Activated CD4-positive, alpha-beta T cell treated with anti-CD3 and anti-CD28 coated beads, Interleukin-2, Interleukin-6, amounts not matched to agents 100 ng/mL and 50 ng/mL, durations not matched to agents 16 hours and 8 hours (primary cell): ENCODE measurements at regions not wholly inside any gene's neighbourhood (a gene's known extent, or its start where the extent isn't known, plus 50 kb on each side); places are given as distances from the start of the nearest gene placed in this dataset.

ENCODE experiments used
- DNase-seq: peaks from one replicate; pipeline ENCODE4 v3.0.0-alpha.2; 2020

DNA sequence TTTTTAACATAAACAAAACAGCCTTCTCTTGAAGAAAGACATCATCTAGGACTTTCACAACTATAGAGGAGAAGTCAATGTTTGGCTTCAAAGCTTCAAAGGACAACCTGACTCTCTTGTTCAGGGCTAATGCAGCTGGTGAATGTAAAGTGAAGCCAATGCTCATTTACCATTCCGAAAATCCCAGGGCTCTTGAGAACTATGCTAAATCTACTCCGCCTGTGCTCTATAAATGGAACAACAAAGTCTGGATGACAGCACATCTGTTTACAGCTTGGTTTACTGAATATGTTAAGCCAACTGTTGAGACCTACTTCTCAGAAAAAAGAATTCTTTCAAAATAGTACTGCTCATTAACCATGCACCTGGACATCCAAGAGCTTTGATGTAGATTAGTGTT is 259.8 kb upstream of the NR5A2 start:
- no peak for DNase-seq

DNA sequence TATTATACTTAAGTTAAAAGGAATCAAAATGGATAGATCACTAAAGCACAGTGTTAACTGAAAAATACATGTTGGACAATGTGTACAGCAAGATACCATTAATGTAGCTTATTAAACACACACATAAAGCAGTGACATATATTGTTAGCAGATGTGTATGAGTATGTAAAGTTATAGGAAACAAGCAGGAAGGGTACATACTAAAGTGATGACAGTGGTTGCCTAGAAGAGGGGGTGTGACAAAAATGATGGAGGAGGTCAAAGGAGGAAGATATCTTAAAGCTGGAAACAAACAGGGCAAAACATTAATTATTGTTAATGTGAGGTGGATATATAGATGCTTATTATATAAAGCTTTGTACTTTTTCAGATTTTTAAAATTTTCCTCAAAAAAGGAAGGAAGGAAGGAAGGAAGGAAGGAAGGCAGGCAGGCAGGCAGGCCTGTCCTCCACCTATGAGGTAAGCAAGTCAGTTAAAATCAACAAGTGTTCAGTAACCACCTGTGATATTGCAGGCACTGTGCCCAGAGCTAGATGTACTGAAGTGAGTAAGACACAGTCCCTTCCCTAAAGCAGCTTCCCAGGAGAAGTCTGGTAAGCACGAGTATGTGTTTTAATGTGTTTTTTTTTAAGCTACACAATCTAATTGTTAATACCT is 252.9 kb upstream of the NR5A2 start:
- DNase-seq: no peak

GRCh38 chr1:199776768-199777497 is 250.6 kb upstream of the NR5A2 start:
- DNase-seq: no peak

- DNase-seq: no peak
Observed at GRCh38 chr1:199778324-199778955, 249.1 kb upstream of the NR5A2 start.

DNA sequence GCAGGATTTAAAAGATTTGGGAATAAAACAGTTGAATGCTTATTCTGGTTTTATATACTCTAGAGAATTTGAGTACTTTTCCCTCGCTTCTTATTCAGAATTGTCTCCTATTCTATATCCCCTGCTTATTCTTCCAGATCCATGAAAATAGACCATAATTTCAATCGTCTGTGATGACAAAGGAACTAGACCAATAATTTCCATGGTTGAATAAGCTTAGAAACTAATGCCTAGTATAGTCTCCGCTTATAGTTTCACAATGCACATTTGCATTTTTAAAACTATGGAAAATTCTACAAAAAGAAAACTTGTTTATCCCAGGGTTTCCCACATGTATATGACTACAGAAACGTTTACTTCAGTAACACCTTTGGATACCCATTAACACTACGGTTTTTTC is 247.4 kb upstream of the NR5A2 start:
- DNase-seq: no peak

- no peak for DNase-seq
Observed at GRCh38 chr1:199780948-199781670, 246.4 kb upstream of the NR5A2 start.

DNA sequence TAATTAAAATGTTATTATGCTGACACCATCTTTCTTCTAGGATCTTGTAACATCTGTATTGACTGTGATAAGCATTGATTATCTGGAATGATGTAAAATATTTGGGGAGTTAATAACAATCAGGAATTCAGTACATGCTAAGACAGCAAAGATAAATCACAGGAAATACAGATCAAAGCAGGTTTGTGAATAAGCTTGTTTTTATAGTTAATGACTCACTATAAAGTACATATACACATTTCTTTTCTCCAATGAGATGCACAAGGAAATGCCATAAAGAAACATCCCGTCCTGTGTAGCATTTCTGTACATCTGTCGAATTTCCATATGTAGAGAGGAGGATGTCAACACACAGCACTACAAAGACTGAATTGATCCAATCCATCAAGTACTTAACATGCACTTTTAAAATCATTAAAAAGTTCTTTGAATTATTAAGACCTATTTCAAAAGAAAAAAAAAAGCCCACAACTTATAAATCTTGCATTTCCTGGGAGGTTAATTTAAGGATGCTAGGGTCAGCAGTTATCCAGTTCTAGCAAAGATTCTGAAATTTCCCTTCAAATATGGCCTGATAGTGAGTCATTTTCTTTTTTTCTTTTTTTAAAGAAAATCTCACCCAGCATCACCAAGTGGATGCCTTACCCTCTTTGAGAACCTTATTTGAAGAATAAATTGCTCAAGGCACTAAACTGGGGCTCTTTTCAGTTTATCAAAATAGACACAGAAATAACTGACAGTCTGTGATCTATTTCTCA is 243.2 kb upstream of the NR5A2 start:
- DNase-seq: no peak

- no peak for DNase-seq
Observed at GRCh38 chr1:199786695-199787094, 240.8 kb upstream of the NR5A2 start.

DNA sequence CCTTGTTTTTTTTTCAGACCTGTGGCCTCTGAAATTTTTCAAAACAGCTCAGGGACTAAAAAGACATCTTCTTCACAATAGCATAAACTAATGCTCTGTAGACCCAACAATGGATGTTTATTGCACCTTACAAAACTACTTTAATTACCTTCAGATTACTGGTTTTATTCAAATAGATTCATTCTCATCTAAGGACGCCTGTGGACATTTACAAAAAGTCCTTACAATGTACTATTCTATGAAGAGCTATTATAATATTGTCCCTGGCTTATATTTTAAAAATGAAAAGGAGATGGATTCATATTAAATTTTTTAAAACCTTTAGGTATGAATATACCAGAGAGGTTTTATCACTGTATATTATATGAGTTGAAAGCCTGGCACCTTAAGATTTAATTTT is 238.4 kb upstream of the NR5A2 start:
- no peak for DNase-seq

- no peak for DNase-seq
Observed at GRCh38 chr1:199791495-199791894, 236.0 kb upstream of the NR5A2 start.

- DNase-seq: no peak
Observed at GRCh38 chr1:199792874-199793273, 234.6 kb upstream of the NR5A2 start.

DNA sequence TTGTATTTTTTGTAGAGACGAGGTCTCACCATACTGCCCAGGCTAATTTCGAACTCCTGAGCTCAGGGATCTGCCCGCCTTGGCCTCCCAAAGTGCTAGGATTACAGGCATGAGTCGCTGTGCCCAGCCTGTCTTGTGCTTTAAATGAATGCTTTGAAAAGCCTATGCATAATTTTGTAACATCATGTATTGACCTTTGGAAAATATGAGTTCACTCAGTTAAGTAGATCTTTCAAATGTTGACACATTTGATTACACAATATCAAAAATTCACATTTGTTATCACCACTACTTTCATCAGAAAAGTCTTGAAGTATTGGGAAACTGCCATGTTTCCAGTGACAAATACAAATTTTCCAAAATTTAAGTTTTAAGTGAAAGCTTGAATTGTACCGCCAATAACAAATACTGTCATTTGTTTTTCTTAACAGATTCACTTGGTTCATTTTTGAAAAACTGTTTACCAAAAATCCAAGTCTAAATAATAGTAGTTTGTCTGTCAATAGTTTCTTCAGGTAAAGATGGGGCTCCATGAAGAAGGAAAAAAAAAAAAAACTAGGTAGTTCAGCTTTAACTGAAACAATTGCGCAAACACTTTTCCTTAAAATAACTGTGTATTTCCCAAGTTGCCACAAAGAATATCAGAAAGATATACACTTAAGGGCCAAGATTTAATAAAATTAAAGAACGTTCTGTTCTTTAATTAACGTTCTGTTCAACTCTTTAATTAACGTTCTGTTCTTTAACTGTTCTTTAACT is 233.2 kb upstream of the NR5A2 start:
- DNase-seq: no peak

- DNase-seq: no peak
Observed at GRCh38 chr1:199799116-199799515, 228.4 kb upstream of the NR5A2 start.

DNA sequence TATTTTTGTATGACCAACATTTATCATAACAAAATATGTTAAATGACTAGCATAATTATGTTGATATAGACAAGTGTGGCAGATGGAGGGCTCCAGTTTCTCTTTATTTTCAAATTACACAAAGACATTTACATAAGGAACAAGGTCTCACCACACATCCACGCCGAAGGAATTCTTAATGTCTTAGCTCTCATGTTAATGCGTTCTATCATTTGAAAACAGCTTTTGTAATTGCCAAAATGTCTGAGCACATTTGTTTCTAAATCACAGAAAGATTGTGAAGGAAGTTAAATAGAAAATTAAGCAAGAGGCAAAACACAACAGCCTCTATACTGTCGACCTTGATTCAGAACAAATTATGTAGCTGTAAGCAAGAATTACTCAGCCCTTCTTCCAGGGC is 223.0 kb upstream of the NR5A2 start:
- DNase-seq: no peak

DNA sequence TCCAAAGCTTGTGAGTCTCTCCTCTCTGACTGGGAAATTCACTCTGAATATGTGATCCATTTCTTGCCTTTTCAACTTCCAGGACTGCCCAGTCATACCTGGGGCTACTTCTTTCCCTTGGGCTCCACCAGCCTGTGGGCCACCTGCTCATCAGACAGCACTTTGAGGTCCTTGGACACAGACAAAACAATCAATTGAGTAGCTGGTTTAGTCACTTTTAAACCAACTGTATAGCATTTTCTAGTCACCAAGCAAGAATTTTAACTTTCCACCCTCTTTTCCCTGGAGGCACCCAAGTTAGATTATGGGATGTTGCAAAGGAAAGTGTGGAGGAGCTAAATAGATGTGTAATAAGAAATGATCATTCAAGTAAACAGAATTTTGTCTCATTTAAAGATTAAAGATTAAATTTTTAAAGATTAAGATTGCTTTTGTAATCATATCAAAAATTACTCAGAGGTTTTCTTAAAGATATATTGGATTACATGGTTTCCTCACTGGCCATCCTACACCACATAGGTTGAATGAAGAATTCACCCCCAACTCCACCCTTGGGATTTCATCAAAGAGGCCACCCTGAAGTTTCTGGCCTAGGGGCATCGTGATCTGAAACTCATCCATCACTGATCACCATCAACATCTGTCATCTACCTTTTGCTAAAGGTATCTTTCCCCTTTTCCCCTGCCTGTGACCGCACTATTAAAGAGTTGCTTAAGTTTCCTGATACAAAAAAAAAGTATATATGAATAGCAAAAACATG is 219.2 kb upstream of the NR5A2 start:
- no peak for DNase-seq

DNA sequence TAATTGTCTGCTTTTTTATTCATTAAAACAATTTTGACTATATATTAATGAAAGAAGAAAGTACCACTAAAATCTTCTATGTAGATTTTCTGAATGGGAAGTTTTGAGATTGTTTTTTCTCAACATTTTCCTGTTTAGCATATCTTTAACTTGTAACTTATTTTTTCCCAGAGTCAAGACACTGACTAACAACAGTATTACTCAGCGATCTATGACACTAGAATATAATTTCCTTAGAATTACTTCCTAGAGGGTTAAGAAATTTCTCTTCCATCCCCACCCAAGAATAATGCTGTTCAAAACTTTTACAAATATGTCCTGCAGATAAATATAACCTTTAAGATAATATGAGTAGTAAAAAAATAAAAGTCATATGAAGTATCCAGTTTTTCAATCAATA is 218.2 kb upstream of the NR5A2 start:
- no peak for DNase-seq

- no peak for DNase-seq
Observed at GRCh38 chr1:199811163-199811562, 216.3 kb upstream of the NR5A2 start.

GRCh38 chr1:199813198-199813597 is 214.3 kb upstream of the NR5A2 start:
- DNase-seq: no peak

GRCh38 chr1:199815947-199816346 is 211.6 kb upstream of the NR5A2 start:
- no peak for DNase-seq

DNA sequence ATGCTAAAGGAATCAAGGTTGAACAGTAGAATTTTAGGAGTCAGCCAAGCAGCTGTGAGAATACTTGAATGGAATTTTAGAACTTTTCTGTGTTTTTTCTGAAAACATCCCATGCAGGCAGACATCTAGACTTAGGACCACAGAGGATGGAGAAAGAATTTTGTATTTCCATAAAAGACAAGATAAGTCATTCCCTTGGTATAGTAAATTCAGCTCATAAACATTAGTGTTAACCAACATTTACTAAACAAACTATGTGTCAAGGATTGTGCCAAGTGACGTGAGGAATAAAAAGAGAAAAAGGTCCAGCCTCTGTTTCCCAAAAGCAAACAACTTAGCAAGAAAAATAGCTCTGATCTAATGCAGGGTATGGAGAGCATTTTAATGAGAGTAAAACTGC is 210.2 kb upstream of the NR5A2 start:
- DNase-seq: no peak

DNA sequence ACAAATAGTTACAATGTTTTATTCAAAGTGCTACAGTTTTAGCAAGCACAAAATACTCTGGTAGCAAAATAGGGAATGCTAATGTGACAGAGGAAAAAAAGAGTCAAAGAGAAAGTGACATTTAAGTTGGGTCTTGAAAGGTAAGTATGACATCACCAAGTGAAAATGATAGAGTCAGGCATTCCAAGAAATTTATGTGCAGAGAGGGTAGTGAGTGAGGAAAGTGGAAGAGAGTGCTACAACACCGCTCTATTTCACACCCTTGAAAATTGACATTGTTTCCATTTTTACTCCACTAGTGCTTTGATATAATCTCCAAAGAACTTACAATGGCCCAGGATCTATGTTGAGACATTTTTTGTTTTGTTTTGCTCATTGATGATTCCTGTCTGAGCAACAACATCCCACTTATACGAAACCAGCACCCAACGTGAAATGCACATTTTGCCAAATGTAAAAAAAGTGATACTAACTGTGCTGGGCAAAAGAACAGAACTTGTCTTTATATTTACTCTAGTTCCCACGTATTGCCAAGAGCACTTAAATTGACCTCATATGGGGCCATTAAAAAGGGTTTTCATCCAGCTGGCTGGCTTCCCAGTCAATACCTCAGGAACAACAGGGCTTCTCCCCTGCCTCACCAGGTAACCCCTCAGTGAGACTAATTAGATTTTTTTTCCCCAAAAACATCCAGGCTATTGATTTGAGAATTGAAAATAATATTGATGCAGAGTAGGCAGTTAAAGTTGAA is 206.3 kb upstream of the NR5A2 start:
- no peak for DNase-seq
